GM21526 (cell line): ENCODE measurements at regions not wholly inside any gene's neighbourhood (a gene's known extent, or its start where the extent isn't known, plus 50 kb on each side); places are given as distances from the start of the nearest gene placed in this dataset.

Experiments used
- ATAC-seq: cut with Tn5 transposase; IDR thresholded peaks from one replicate; pipeline ENCODE4 v1.9.1; 2021; ENCODE audit warnings: moderate library complexity; ENCODE audit not compliant: unreplicated experiment, low FRiP score

DNA sequence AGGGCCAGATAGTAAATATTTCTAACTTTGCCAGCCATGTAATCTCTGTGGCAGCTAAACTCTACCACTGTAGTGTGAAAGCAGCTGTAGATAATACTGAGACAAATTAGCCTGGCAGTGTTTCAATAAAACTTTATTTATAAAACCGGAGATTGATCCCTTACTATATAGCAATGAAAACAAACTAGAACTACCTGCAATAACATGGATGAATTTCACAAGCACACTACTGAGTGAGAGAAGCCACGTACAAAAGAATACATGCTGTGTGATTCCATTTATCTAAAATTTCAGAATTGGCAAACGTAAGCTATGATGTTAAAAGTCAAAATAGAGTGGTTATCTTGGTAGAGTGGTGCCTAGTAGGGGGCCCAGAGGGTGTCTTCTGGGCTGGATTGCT lies 198.7 kb upstream of the SGK1 start:
- no peak for ATAC-seq

DNA sequence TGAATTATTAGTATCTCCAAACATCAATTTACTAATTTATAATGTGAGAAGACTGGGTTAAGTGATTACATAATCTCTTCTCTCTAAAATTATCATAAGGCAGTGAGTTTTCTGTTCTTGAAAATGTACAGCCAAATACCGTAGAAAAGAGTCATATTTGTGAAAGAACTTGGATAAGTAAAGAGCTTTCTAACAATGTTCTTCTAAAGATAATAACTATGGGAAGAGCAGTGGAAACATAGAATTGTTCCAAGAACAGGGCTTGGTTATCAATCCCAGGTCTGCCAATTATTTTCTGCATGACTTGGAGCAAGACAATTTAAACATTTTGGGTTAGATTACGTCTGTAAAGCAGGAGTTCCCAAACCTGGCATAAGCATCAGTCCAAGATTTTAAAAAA lies 198.1 kb upstream of the SGK1 start:
- ATAC-seq = no peak

GRCh38 chr6:134512981-134513391 lies 195.1 kb upstream of the SGK1 start:
- ATAC-seq = no peak

GRCh38 chr6:134511984-134512683 lies 194.2 kb upstream of the SGK1 start:
- no peak for ATAC-seq

GRCh38 chr6:134510920-134511319 lies 193.0 kb upstream of the SGK1 start:
- no peak for ATAC-seq

GRCh38 chr6:134510142-134510541 lies 192.2 kb upstream of the SGK1 start:
- ATAC-seq = no peak

DNA sequence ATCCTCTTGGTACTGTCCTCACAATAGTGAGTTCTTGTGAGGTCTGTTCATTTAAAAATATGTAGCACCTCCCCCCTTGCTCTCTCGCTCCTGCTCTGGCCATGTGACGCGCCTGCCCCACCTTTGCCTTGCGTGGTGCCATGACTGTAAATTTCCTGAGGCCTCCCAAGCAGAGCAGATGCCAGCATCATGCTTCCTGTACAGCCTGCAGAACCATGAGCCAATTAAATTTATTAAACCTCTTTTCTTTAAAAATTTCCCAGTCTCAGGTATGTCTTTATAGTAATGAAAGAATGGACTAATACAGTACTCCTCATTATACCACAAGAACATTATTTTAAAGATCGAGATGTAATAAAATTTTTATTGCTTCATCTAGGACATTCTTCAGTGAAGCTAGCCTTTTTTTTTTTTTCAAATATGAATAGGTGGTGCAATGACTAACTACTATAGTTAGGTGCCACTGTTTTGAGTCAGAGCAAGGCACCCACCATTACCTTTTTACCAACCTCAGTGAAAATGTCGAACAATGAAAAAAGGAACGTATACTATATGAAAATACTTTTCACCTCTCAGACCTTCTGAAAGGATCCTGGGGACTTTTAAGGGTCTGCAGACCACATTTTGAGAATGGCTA lies 191.1 kb upstream of the SGK1 start:
- ATAC-seq = no peak

- no peak for ATAC-seq
Measured at GRCh38 chr6:134506162-134506561, 188.2 kb upstream of the SGK1 start.

DNA sequence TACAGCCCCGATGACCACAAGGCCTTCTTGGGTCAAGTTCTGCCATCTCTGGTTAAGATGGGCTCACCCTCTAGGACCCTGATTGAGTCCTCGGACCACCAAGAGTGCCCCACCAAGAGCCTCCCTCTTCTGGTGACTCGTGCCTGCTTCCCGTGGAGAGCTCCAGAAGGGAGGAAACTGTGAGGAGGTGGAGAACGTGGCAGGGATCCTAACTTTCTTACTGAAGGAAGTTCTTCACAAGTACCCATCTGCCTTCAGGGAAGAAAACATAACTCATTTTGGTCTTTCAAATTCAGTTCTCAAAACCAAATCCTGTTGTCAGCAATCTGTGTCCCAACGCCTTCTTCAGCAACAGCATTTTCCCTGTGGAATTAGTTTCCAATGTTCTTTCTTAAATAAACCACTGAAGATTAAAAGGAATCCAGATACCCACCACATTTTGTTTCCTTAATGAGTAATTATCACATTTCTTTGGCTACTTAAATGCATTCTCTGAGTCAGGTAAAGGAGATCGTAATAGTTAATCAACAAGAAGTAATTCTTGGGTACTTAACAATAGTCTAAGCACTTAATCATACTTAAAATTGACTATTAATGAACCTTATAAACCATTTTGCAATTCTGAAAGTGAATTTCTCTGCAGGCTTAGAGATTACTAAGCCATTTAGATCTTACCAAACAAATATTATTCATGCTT lies 185.8 kb upstream of the SGK1 start:
- no peak for ATAC-seq

GRCh38 chr6:134502614-134503549 lies 185.0 kb upstream of the SGK1 start:
- ATAC-seq = no peak

DNA sequence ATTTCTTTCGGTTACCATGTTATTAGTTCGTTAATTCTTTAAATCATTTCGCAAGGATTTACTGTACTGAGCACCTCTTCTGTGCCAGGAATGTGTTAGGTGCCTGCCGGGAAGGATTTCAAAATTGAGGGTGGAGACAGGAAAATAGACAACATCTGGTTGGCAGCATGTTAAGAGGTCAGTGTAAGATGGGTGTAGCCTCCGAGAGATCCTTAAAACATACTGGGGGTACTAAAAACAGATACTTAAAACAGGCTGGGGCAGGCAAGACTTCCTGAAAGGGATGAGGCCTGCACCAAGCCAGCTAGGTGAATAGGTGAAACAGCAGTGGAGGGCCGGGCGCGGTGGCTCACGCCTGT lies 178.0 kb upstream of the SGK1 start:
- ATAC-seq = no peak

- ATAC-seq = no peak
Measured at GRCh38 chr6:134495203-134495889, 177.4 kb upstream of the SGK1 start.

DNA sequence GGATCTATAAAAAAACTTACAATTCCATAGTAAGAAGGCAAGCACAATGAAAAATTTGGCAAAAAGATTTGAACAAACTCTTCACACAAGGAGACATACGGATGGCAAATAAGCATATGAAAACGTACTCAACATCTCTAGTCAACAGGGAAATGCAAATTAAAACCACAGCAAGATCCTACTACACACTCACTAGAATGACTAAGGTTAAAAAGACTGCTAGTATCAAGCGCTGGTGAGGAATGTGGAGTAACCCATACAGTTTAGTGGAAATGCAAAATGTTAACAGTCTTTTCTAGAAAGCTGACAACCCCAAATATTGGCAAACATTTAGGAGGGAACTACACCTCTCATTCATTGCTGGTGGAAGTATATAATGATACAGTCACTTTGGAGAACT lies 175.9 kb upstream of the SGK1 start:
- no peak for ATAC-seq

GRCh38 chr6:134491477-134491876 lies 173.6 kb upstream of the SGK1 start:
- no peak for ATAC-seq

DNA sequence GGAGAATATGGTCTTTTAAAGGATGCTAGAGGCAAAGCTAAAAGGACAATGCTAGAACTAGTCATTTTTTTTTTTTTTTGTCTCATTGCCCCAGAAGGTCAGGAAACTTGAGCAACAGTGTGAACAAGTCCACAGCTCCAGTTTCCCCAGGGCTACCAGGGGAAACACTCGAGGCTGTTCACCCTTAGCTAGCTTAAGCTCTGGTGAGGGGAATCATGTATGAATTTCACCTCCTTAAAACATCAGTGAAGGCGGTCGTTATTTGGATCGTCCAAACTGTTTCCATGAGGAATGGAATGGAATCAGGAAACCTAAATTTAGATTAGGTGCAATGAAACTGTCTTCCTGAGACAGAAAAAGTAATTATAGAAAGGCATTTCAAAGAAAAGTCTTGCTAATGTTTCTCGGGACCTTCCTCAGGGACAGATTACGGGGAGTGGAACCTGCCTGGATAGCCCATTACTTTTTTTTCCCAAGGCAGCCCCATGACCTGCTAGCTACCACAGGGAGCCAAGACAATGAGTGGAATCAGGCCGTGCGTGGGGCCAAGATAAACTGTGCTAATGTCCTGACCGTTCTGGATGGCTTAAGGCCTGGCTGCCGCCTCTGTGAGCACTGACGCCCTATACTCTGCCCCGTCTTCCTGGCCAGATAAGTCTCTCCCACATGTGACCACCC lies 164.8 kb upstream of the SGK1 start:
- ATAC-seq = no peak

- no peak for ATAC-seq
Measured at GRCh38 chr6:134481966-134482365, 164.1 kb upstream of the SGK1 start.

- ATAC-seq = no peak
Measured at GRCh38 chr6:134480593-134480992, 162.7 kb upstream of the SGK1 start.

DNA sequence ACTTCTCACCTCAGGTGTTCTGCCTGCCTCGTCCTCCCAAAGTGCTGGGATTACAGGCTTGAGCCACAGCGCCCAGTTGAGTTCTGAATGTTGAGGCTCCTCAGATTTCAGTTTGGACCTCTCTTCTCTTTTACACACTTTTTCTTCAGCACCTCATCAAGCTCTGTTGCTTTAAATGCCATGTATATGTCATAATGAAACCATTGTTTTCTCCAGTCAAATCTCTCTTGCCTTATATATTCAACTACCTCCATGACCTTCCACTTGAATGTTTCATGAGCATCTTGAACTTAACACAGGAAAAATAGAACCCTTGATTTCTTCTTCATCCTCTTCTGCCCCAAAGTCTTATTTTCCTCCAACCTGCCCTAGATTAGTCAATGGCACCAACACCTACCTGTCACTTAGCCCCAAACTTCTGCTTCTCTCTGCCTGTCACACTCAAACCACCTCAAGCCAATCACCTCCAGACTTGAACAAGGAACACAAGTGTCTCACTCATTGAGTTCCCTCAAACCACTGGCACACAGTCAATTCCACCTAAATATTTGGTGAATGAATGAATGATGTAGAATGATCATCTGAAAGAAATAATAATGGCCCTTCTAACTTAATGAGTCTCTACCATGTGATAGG lies 161.0 kb upstream of the SGK1 start:
- ATAC-seq = no peak

DNA sequence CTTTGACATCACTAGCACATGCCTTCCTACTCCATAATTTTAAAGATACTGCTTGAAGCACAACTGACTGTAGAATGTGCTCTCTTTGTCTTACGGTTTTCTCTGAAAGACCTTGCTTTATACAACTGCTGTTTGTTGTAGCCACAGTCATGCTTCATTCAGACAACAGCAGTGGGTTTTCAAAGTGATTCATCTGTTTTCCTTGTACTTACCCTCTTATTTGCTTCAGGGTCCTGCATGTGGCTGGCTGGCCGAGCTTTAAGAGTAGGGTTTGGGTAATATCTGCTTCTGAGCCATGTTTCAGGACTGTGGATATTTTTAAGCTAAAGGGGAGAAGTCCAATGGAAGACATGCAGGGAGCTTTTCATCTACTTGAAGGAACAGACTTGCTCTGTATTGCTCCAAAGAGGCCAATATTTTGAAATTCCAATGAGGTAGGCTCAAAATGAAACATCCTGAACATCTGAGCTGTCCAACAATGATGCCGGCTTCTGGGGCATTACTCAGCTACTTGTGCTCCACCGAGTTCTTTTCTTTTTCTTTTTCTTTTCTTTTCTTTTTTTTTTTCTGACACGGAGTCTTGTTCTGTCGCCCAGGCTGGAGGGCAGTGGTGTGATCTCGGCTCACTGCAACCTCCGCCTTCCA lies 160.2 kb upstream of the SGK1 start:
- ATAC-seq = no peak
